ENCODE measurements at regions not wholly inside any gene's neighbourhood (a gene's known extent, or its start where the extent isn't known, plus 50 kb on each side); places are given as distances from the start of the nearest gene placed in this dataset.
"Not testable (repeated sequence)": the region's sequence is repeated elsewhere in the genome, so short reads cannot be mapped to it uniquely, and the experiment has no call there.

GRCh38 chr4:124053872-124054538 is 657.4 kb downstream of the SPRY1 start:
- DNase-seq = no peak

GRCh38 chr4:124055336-124055735 is 657.2 kb downstream of the ANKRD50 start:
- DNase-seq = no peak

GRCh38 chr4:124055896-124056295 is 656.6 kb downstream of the ANKRD50 start:
- no peak for DNase-seq

GRCh38 chr4:124060261-124060918 is 652.1 kb downstream of the ANKRD50 start:
- no peak for DNase-seq

- DNase-seq = no peak
These were observed 651.1 kb downstream of the ANKRD50 start for GRCh38 chr4:124061413-124061812.

- DNase-seq = no peak
These were observed 647.1 kb downstream of the ANKRD50 start for GRCh38 chr4:124065422-124065821.

GRCh38 chr4:124065936-124066335 is 646.6 kb downstream of the ANKRD50 start:
- no peak for DNase-seq

GRCh38 chr4:124066595-124066994 is 645.9 kb downstream of the ANKRD50 start:
- DNase-seq = no peak

GRCh38 chr4:124067046-124067445 is 645.5 kb downstream of the ANKRD50 start:
- DNase-seq = no peak

GRCh38 chr4:124070688-124071484 is 641.6 kb downstream of the ANKRD50 start:
- DNase-seq = no peak

- DNase-seq = not testable (repeated sequence)
These were observed 637.3 kb downstream of the ANKRD50 start for GRCh38 chr4:124075276-124075675.

GRCh38 chr4:124079174-124079780 is 633.3 kb downstream of the ANKRD50 start:
- DNase-seq = no peak

- DNase-seq = no peak
These were observed 628.8 kb downstream of the ANKRD50 start for GRCh38 chr4:124083711-124084110.

GRCh38 chr4:124085561-124086180 is 626.9 kb downstream of the ANKRD50 start:
- no peak for DNase-seq

- DNase-seq = no peak
These were observed 622.5 kb downstream of the ANKRD50 start for GRCh38 chr4:124090021-124090420.

GRCh38 chr4:124092101-124092500 is 620.4 kb downstream of the ANKRD50 start:
- DNase-seq = no peak

- no peak for DNase-seq
These were observed 620.0 kb downstream of the ANKRD50 start for GRCh38 chr4:124092541-124092984.

- no peak for DNase-seq
These were observed 616.9 kb downstream of the ANKRD50 start for GRCh38 chr4:124095621-124096020.

GRCh38 chr4:124096290-124096689 is 616.2 kb downstream of the ANKRD50 start:
- no peak for DNase-seq

- DNase-seq = no peak
These were observed 615.1 kb downstream of the ANKRD50 start for GRCh38 chr4:124097447-124097846.

- DNase-seq = no peak
These were observed 608.4 kb downstream of the ANKRD50 start for GRCh38 chr4:124104101-124104500.

GRCh38 chr4:124104628-124105027 is 607.9 kb downstream of the ANKRD50 start:
- no peak for DNase-seq
